ENCODE measurements at regions not wholly inside any gene's neighbourhood (a gene's known extent, or its start where the extent isn't known, plus 50 kb on each side); places are given as distances from the start of the nearest gene placed in this dataset.

- H3K4me3 Mint-ChIP-seq: no peak overlapping the region
- H3K27ac Mint-ChIP-seq: no peak overlapping the region
- no peak overlapping the region for H3K4me3 ChIP-seq (ENCODE audit: low read length)
- ChIA-PET CTCF (no interaction called here), POLR2A (no interaction called here)
- no peaks in the 10 kb centered on the region for H3K4me1 Mint-ChIP-seq
- H3K36me3 ChIP-seq (ENCODE audit: insufficient read depth, low read length): no peaks in the 10 kb centered on the region
- no peaks in the 10 kb centered on the region for H3K9me3 ChIP-seq (ENCODE audit: low read length)
- peaks cover 9 to 30% (median 14%) of the 10 kb centered on the region in 5 donors for H3K9me3 Mint-ChIP-seq
- no peak for DNase-seq
- no peak overlapping the region for H3K27ac ChIP-seq (ENCODE audit: low read depth, low read length)
- H3K36me3 Mint-ChIP-seq: peaks cover 0 to 1% (median 0%) of the 10 kb centered on the region in 3 donors
- no peaks in the 10 kb centered on the region for H3K27me3 Mint-ChIP-seq
- H3K27me3 ChIP-seq (ENCODE audit: insufficient read depth, low read length, poor library complexity, severe bottlenecking): no peaks in the 10 kb centered on the region
- H3K4me1 ChIP-seq (ENCODE audit: insufficient read depth, low read length): no peaks in the 10 kb centered on the region
Observed at GRCh38 chr2:104233591-104233990, 620.3 kb upstream of the POU3F3 start.

- peaks cover 15 to 35% (median 17%) of the 10 kb centered on the region in 5 donors for H3K9me3 Mint-ChIP-seq
- no peaks in the 10 kb centered on the region for H3K4me1 Mint-ChIP-seq
- H3K27me3 ChIP-seq (ENCODE audit: insufficient read depth, low read length, poor library complexity, severe bottlenecking): no peaks in the 10 kb centered on the region
- no peaks in the 10 kb centered on the region for H3K4me1 ChIP-seq (ENCODE audit: insufficient read depth, low read length)
- ChIA-PET POLR2A (no interaction called here), CTCF (no interaction called here)
- no peak for DNase-seq
- H3K9me3 ChIP-seq (ENCODE audit: low read length): no peaks in the 10 kb centered on the region
- H3K36me3 Mint-ChIP-seq: peaks cover 0 to 1% (median 0%) of the 10 kb centered on the region in 3 donors
- H3K36me3 ChIP-seq (ENCODE audit: insufficient read depth, low read length): no peaks in the 10 kb centered on the region
- no peak overlapping the region for H3K27ac Mint-ChIP-seq
- no peak overlapping the region for H3K27ac ChIP-seq (ENCODE audit: low read depth, low read length)
- no peak overlapping the region for H3K4me3 Mint-ChIP-seq
- H3K4me3 ChIP-seq (ENCODE audit: low read length): no peak overlapping the region
- no peaks in the 10 kb centered on the region for H3K27me3 Mint-ChIP-seq
Observed at GRCh38 chr2:104236491-104236890, 617.4 kb upstream of the POU3F3 start.

DNA sequence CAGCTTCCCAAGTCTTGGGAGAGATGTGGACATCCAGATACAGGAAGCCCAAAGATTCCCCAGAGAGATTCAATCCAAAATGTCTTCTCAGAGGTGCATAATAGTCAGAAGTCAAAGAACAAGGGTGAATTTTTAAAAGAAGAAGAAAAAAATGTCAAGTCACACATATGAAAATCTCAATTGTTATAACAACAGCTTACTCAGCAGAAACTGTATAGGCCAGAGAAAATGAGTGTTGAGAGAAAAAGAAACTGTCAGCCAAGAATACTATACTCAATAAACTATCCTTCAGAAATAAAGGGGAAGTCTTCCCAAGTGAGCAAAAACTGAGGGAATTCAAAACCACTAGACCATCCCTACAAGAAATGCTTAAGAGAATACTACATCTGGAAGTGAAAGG is 612.9 kb upstream of the POU3F3 start:
- Mint-ChIP-seq H3K4me3 (no peak overlapping the region), H3K27ac (no peak overlapping the region), H3K4me1 (no peaks in the 10 kb centered on the region), H3K9me3 (peaks cover 17 to 61% (median 23%) of the 10 kb centered on the region in 5 donors), H3K27me3 (no peaks in the 10 kb centered on the region), H3K36me3 (no peaks in the 10 kb centered on the region)
- no peaks in the 10 kb centered on the region for H3K27me3 ChIP-seq (ENCODE audit: insufficient read depth, low read length, poor library complexity, severe bottlenecking)
- ChIA-PET POLR2A (no interaction called here), CTCF (no interaction called here)
- H3K9me3 ChIP-seq (ENCODE audit: low read length): no peaks in the 10 kb centered on the region
- no peaks in the 10 kb centered on the region for H3K4me1 ChIP-seq (ENCODE audit: insufficient read depth, low read length)
- H3K36me3 ChIP-seq (ENCODE audit: insufficient read depth, low read length): no peaks in the 10 kb centered on the region
- no peak overlapping the region for H3K27ac ChIP-seq (ENCODE audit: low read depth, low read length)
- no peak overlapping the region for H3K4me3 ChIP-seq (ENCODE audit: low read length)
- no peak for DNase-seq

GRCh38 chr2:104249629-104250028 is 604.3 kb upstream of the POU3F3 start:
- no peaks in the 10 kb centered on the region for H3K27me3 ChIP-seq (ENCODE audit: insufficient read depth, low read length, poor library complexity, severe bottlenecking)
- no peak overlapping the region for H3K27ac ChIP-seq (ENCODE audit: low read depth, low read length)
- H3K4me3 ChIP-seq (ENCODE audit: low read length): no peak overlapping the region
- no peaks in the 10 kb centered on the region for H3K36me3 ChIP-seq (ENCODE audit: insufficient read depth, low read length)
- H3K36me3 Mint-ChIP-seq: peaks cover 0 to 2% (median 0%) of the 10 kb centered on the region in 3 donors
- H3K9me3 Mint-ChIP-seq: peaks cover 3 to 22% (median 8%) of the 10 kb centered on the region in 5 donors
- no peaks in the 10 kb centered on the region for H3K4me1 Mint-ChIP-seq
- no peak overlapping the region for H3K4me3 Mint-ChIP-seq
- H3K9me3 ChIP-seq (ENCODE audit: low read length): no peaks in the 10 kb centered on the region
- CTCF ChIA-PET: no interaction called here
- H3K4me1 ChIP-seq (ENCODE audit: insufficient read depth, low read length): no peaks in the 10 kb centered on the region
- no peaks in the 10 kb centered on the region for H3K27me3 Mint-ChIP-seq
- no peak for DNase-seq
- H3K27ac Mint-ChIP-seq: no peak overlapping the region
- POLR2A ChIA-PET: no interaction called here

GRCh38 chr2:104250635-104251034 is 603.3 kb upstream of the POU3F3 start:
- no peaks in the 10 kb centered on the region for H3K4me1 Mint-ChIP-seq

DNA sequence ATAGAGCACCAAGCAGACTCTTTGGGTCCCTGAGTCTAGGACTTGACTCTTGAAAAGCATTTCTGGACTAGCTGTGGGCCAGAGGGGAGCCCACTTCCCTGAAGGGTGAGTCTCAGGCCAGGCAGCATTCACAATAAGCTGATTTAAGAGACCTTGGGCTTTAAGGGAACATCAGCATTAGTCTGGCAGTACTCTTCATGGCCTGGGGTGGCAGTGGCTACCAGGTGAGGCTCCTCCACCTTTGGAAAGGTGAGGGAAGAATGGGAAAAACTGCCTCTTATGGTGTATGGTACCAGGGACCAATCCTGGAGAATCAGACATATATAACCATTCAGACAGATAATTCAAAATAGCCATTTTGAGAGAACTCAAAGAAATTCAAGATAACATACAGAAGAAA is 599.9 kb upstream of the POU3F3 start:
- H3K27me3 ChIP-seq (ENCODE audit: insufficient read depth, low read length, poor library complexity, severe bottlenecking): no peaks in the 10 kb centered on the region
- DNase-seq: no peak
- H3K4me1 ChIP-seq (ENCODE audit: insufficient read depth, low read length): no peaks in the 10 kb centered on the region
- no peaks in the 10 kb centered on the region for H3K36me3 ChIP-seq (ENCODE audit: insufficient read depth, low read length)
- no peak overlapping the region for H3K4me3 ChIP-seq (ENCODE audit: low read length)
- ChIA-PET POLR2A (no interaction called here), CTCF (no interaction called here)
- no peak overlapping the region for H3K4me3 Mint-ChIP-seq
- no peaks in the 10 kb centered on the region for H3K4me1 Mint-ChIP-seq
- no peaks in the 10 kb centered on the region for H3K27me3 Mint-ChIP-seq
- no peak overlapping the region for H3K27ac ChIP-seq (ENCODE audit: low read depth, low read length)
- no peak overlapping the region for H3K27ac Mint-ChIP-seq
- peaks cover 0 to 2% (median 0%) of the 10 kb centered on the region in 3 donors for H3K36me3 Mint-ChIP-seq
- H3K9me3 Mint-ChIP-seq: peaks cover 6 to 45% (median 16%) of the 10 kb centered on the region in 5 donors
- no peaks in the 10 kb centered on the region for H3K9me3 ChIP-seq (ENCODE audit: low read length)

More at GRCh38 chr2:104250635-104251034, 603.3 kb upstream of the POU3F3 start:
- H3K27ac ChIP-seq (ENCODE audit: low read depth, low read length): no peak overlapping the region
- Mint-ChIP-seq H3K9me3 (peaks cover 3 to 19% (median 5%) of the 10 kb centered on the region in 5 donors), H3K36me3 (peaks cover 0 to 2% (median 0%) of the 10 kb centered on the region in 3 donors), H3K4me3 (no peak overlapping the region), H3K27me3 (no peaks in the 10 kb centered on the region), H3K27ac (no peak overlapping the region)
- H3K4me1 ChIP-seq (ENCODE audit: insufficient read depth, low read length): no peaks in the 10 kb centered on the region
- no peaks in the 10 kb centered on the region for H3K27me3 ChIP-seq (ENCODE audit: insufficient read depth, low read length, poor library complexity, severe bottlenecking)
- no peak for DNase-seq
- POLR2A ChIA-PET: no interaction called here
- no peak overlapping the region for H3K4me3 ChIP-seq (ENCODE audit: low read length)
- no peaks in the 10 kb centered on the region for H3K9me3 ChIP-seq (ENCODE audit: low read length)
- CTCF ChIA-PET: no interaction called here
- H3K36me3 ChIP-seq (ENCODE audit: insufficient read depth, low read length): no peaks in the 10 kb centered on the region

DNA sequence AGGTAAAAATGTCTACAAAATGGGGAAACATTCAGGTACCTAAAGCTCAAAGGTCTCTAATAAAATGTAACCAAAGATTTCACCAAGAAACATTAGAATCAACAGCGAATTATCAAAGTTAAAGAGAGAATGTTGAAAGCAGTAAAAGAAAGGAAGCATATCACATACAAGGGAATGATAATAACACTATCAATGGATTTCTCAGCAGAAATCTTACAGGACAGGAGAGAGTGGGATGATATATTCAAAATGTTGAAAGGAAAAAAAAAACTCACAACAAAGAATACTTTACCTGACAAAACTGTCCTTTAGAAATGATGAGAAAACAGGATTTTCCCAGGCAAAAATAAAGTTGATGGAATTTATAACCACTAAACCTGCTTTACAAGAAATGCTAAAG is 591.2 kb upstream of the POU3F3 start:
- H3K4me1 Mint-ChIP-seq: no peaks in the 10 kb centered on the region
- H3K27me3 Mint-ChIP-seq: no peaks in the 10 kb centered on the region
- ChIA-PET CTCF (no interaction called here), POLR2A (no interaction called here)
- Histone ChIP-seq H3K4me3 (ENCODE audit: low read length) (no peak overlapping the region), H3K36me3 (ENCODE audit: insufficient read depth, low read length) (no peaks in the 10 kb centered on the region), H3K4me1 (ENCODE audit: insufficient read depth, low read length) (no peaks in the 10 kb centered on the region), H3K27me3 (ENCODE audit: insufficient read depth, low read length, poor library complexity, severe bottlenecking) (no peaks in the 10 kb centered on the region), H3K9me3 (ENCODE audit: low read length) (no peaks in the 10 kb centered on the region), H3K27ac (ENCODE audit: low read depth, low read length) (no peak overlapping the region)
- DNase-seq: no peak
- H3K4me3 Mint-ChIP-seq: no peak overlapping the region
- H3K9me3 Mint-ChIP-seq: peaks cover 27 to 73% (median 48%) of the 10 kb centered on the region in 5 donors
- H3K27ac Mint-ChIP-seq: no peak overlapping the region
- peaks cover 0 to 3% (median 0%) of the 10 kb centered on the region in 3 donors for H3K36me3 Mint-ChIP-seq

GRCh38 chr2:104279646-104280045 is 574.3 kb upstream of the POU3F3 start:
- Mint-ChIP-seq H3K4me3 (no peak overlapping the region), H3K27me3 (no peaks in the 10 kb centered on the region), H3K27ac (no peak overlapping the region), H3K9me3 (peaks cover 5 to 47% (median 9%) of the 10 kb centered on the region in 5 donors), H3K36me3 (no peaks in the 10 kb centered on the region), H3K4me1 (no peaks in the 10 kb centered on the region)
- Histone ChIP-seq H3K4me3 (ENCODE audit: low read length) (no peak overlapping the region), H3K27me3 (ENCODE audit: insufficient read depth, low read length, poor library complexity, severe bottlenecking) (no peaks in the 10 kb centered on the region), H3K4me1 (ENCODE audit: insufficient read depth, low read length) (no peaks in the 10 kb centered on the region), H3K36me3 (ENCODE audit: insufficient read depth, low read length) (no peaks in the 10 kb centered on the region), H3K9me3 (ENCODE audit: low read length) (no peaks in the 10 kb centered on the region), H3K27ac (ENCODE audit: low read depth, low read length) (no peak overlapping the region)
- POLR2A ChIA-PET: no interaction called here
- CTCF ChIA-PET: no interaction called here
- no peak for DNase-seq

DNA sequence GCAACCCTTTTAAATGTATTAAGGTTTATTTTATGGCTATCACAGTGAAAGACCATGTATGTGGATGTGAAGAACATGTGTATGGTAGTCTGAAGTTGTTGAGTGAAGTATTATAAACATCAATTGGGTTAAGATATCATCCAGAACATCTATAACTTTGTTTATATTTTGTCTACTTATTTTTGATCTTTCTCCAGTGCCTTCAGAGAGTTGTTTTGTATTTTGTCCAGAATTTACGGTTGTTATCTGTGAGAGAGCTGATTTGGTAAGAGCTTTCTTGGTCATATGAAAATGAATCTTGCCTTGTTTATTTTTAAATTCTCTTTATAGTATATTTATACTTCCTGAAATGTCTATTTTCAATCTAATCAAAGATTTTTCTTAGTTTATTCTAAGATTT is 573.7 kb upstream of the POU3F3 start:
- Histone ChIP-seq H3K27ac (ENCODE audit: low read depth, low read length) (no peak overlapping the region), H3K27me3 (ENCODE audit: insufficient read depth, low read length, poor library complexity, severe bottlenecking) (no peaks in the 10 kb centered on the region), H3K4me3 (ENCODE audit: low read length) (no peak overlapping the region), H3K9me3 (ENCODE audit: low read length) (no peaks in the 10 kb centered on the region), H3K4me1 (ENCODE audit: insufficient read depth, low read length) (no peaks in the 10 kb centered on the region), H3K36me3 (ENCODE audit: insufficient read depth, low read length) (no peaks in the 10 kb centered on the region)
- no peaks in the 10 kb centered on the region for H3K36me3 Mint-ChIP-seq
- no peaks in the 10 kb centered on the region for H3K4me1 Mint-ChIP-seq
- DNase-seq: no peak
- POLR2A ChIA-PET: no interaction called here
- no peaks in the 10 kb centered on the region for H3K27me3 Mint-ChIP-seq
- H3K27ac Mint-ChIP-seq: no peak overlapping the region
- H3K4me3 Mint-ChIP-seq: no peak overlapping the region
- peaks cover 6 to 48% (median 8%) of the 10 kb centered on the region in 5 donors for H3K9me3 Mint-ChIP-seq
- CTCF ChIA-PET: no interaction called here
